HepG2 (cell line): ENCODE measurements at regions not wholly inside any gene's neighbourhood (a gene's known extent, or its start where the extent isn't known, plus 50 kb on each side); places are given as distances from the start of the nearest gene placed in this dataset.

Source experiments
- ATAC-seq: fragments of 200-7000 bp; cut with Tn5 transposase; 3 replicates; pipeline ENCODE4 v1.9.1; 2020; ENCODE audit warnings: mild to moderate bottlenecking, moderate library complexity
- BruUV-seq: library from RNA; stranded (reverse); fragments of 400-500 nt; replicated peaks from 2 replicates; lab custom pipeline; 2021; lab: Mats Ljungman, UMichigan
- CTCF ChIA-PET: fragments of 300-600 bp; formaldehyde crosslinking; extraction: SDS; loops from one replicate; lab custom pipeline; 2021; ENCODE audit warnings: low total read pairs, inconsistent platforms, low intra/inter-chr PET ratio; lab: Yijun Ruan, JAX
- POLR2A ChIA-PET: fragments of 350-600 bp; sonication (Branson Sonifier 250); formaldehyde crosslinking; loops from one replicate; lab custom pipeline; 2020; ENCODE audit warnings: antibody characterized with exemption, inconsistent platforms; lab: Yijun Ruan, JAX
- DNase-seq: peaks from one replicate; pipeline ENCODE4 v3.0.0-alpha.2; 2015; ENCODE audit warnings: low spot score
- FAIRE-seq: peaks from 3 replicates; lab custom pipeline; 2011; peaks lifted over from hg19 to GRCh38; lab: Jason Lieb, UNC
- H2AFZ ChIP-seq: one replicate; pipeline ENCODE4 v1.6.1; 2011; ENCODE audit warnings: low read length, inconsistent platforms
- H3K27ac ChIP-seq: fragments of 300-600 bp; 3 replicates; pipeline ENCODE4 v1.8.0; 2011; ENCODE audit warnings: mixed run types, mild to moderate bottlenecking, mixed read lengths, low read length, inconsistent platforms; ENCODE audit not compliant: insufficient read depth; ENCODE audit errors: extremely low read length
- H3K27me3 ChIP-seq, 2 experiments: fragments of 200-600 bp in 1 of 2; 2 replicates in 1 of 2; 3 replicates in 1 of 2; pipeline versions ENCODE4 v1.6.0 to v1.8.0; 2011; ENCODE audit warnings: low read length in 2 of 2, mild to moderate bottlenecking in 2 of 2, moderate library complexity in 2 of 2, inconsistent platforms in 1 of 2; ENCODE audit not compliant: insufficient read depth in 2 of 2, control insufficient read depth in 1 of 2
- H3K36me3 ChIP-seq, 2 experiments: fragments of 200-600 bp in 1 of 2; replicated peaks in 1 of 2; 2 replicates in 1 of 2; 3 replicates in 1 of 2; pipeline versions ENCODE4 v1.5.1 to v1.8.0; 2011; ENCODE audit warnings: low read length in 2 of 2, inconsistent platforms in 1 of 2; ENCODE audit not compliant: insufficient read depth in 2 of 2, control insufficient read depth in 1 of 2
- H3K4me1 ChIP-seq: 2 replicates; pipeline ENCODE4 v1.5.1; 2012; ENCODE audit warnings: low read length, inconsistent platforms; ENCODE audit not compliant: insufficient read depth
- H3K4me2 ChIP-seq: 2 replicates; pipeline ENCODE4 v1.6.0; 2011; ENCODE audit warnings: low read depth, low read length, inconsistent platforms
- H3K4me3 ChIP-seq, 3 experiments: fragments of 200-600 bp in 1 of 3; sonication (generic), shearing (Covaris generic) in 1 of 3; replicated peaks in 1 of 3; 2 replicates each; pipeline ENCODE4 v1.5.1; 2011 to 2016; ENCODE audit warnings: low read length in 3 of 3, inconsistent platforms in 2 of 3, low read depth in 2 of 3, mild to moderate bottlenecking in 2 of 3, control low read depth in 1 of 3, mixed read lengths in 1 of 3; ENCODE audit not compliant: insufficient read depth in 1 of 3
- H3K79me2 ChIP-seq: one replicate; pipeline ENCODE4 v1.6.1; 2011; ENCODE audit warnings: low read length, inconsistent platforms; ENCODE audit not compliant: insufficient read depth
- H3K9ac ChIP-seq: 2 replicates; pipeline ENCODE4 v1.6.0; 2011; ENCODE audit warnings: mild to moderate bottlenecking, low read depth, low read length, inconsistent platforms; ENCODE audit not compliant: insufficient read depth
- H3K9me3 ChIP-seq: 2 replicates; pipeline ENCODE4 v1.5.1; 2012; ENCODE audit warnings: mild to moderate bottlenecking, low read length
- H4K20me1 ChIP-seq: 2 replicates; pipeline ENCODE4 v1.6.0; 2011; ENCODE audit warnings: inconsistent platforms, mild to moderate bottlenecking, low read length, moderate library complexity; ENCODE audit not compliant: insufficient read depth
- CAMTA2 ChIP-seq: sonication (generic); formaldehyde crosslinking; IDR thresholded peaks from 2 replicates; pipeline ENCODE4 v1.4.0; 2020; ENCODE audit warnings: mild to moderate bottlenecking, missing genetic modification reagents, borderline replicate concordance
- CREBL2 ChIP-seq: sonication (generic); formaldehyde crosslinking; IDR thresholded peaks from 2 replicates; pipeline ENCODE4 v1.8.1; 2023; ENCODE audit warnings: missing genetic modification reagents, mild to moderate bottlenecking, borderline replicate concordance
- FOSL2 ChIP-seq: sonication (generic); formaldehyde crosslinking; IDR thresholded peaks from 2 replicates; pipeline ENCODE4 v1.4.0; 2020; ENCODE audit warnings: missing genetic modification reagents
- GTF3A ChIP-seq: sonication (generic); formaldehyde crosslinking; conservative IDR thresholded peaks from 2 replicates; pipeline ENCODE4 v1.4.0; 2020; ENCODE audit warnings: mild to moderate bottlenecking, missing genetic modification reagents
- JUN ChIP-seq: sonication (generic); formaldehyde crosslinking; IDR thresholded peaks from 2 replicates; pipeline ENCODE4 v1.4.0; 2020; ENCODE audit warnings: mild to moderate bottlenecking, missing genetic modification reagents
- MTF2 ChIP-seq: sonication (generic); formaldehyde crosslinking; IDR thresholded peaks from 2 replicates; pipeline ENCODE4 v1.5.0; 2020; ENCODE audit warnings: missing genetic modification reagents, borderline replicate concordance
- NFKBIZ ChIP-seq: IDR thresholded peaks from 2 replicates; pipeline ENCODE4 v1.6.1; 2018; ENCODE audit warnings: missing genetic modification reagents, missing compliant biosample characterization
- POLR2G ChIP-seq: fragments of 200-400 bp; formaldehyde crosslinking; IDR thresholded peaks from 2 replicates; pipeline ENCODE4 v1.6.1; 2018; ENCODE audit warnings: mild to moderate bottlenecking, low read depth, low read length, moderate library complexity
- RNF219 ChIP-seq: sonication (generic); formaldehyde crosslinking; IDR thresholded peaks from 2 replicates; pipeline ENCODE4 v1.5.0; 2020; ENCODE audit warnings: mild to moderate bottlenecking, missing genetic modification reagents
- SMYD3 ChIP-seq: sonication (generic); formaldehyde crosslinking; IDR thresholded peaks from 2 replicates; pipeline ENCODE4 v1.8.1; 2023; ENCODE audit warnings: mild to moderate bottlenecking, missing genetic modification reagents
- ZBTB21 ChIP-seq: sonication (generic); formaldehyde crosslinking; IDR thresholded peaks from 2 replicates; pipeline ENCODE4 v1.4.0; 2020; ENCODE audit warnings: missing genetic modification reagents
- ZBTB46 ChIP-seq: sonication (generic); formaldehyde crosslinking; IDR thresholded peaks from 2 replicates; pipeline ENCODE4 v1.4.0; 2020; ENCODE audit warnings: mild to moderate bottlenecking, missing genetic modification reagents, borderline replicate concordance
- ZNF17 ChIP-seq: sonication (generic); formaldehyde crosslinking; IDR thresholded peaks from 2 replicates; pipeline ENCODE4 v1.5.0; 2020; ENCODE audit warnings: mild to moderate bottlenecking, missing genetic modification reagents
- ZNF275 ChIP-seq: sonication (generic); formaldehyde crosslinking; IDR thresholded peaks from 2 replicates; pipeline ENCODE4 v1.8.0; 2022; ENCODE audit warnings: missing genetic modification reagents, mild to moderate bottlenecking, inconsistent platforms, borderline replicate concordance
- ZNF713 ChIP-seq: sonication (generic); formaldehyde crosslinking; IDR thresholded peaks from 2 replicates; pipeline ENCODE4 v1.4.0; 2020; ENCODE audit warnings: mild to moderate bottlenecking, missing genetic modification reagents
- ZNF879 ChIP-seq: sonication (generic); formaldehyde crosslinking; IDR thresholded peaks from 2 replicates; pipeline ENCODE4 v1.8.1; 2023; ENCODE audit warnings: missing genetic modification reagents
- in situ Hi-C: cut with HindIII; loops from 2 replicates; pipeline ENCODE4 v1.10.0; 2017; ENCODE audit warnings: low pct_unique_long_range_greater_than_20kb; ENCODE audit not compliant: extremely low pct_ligation_motif_present
- intact Hi-C: fragments of 100-400 bp; cut with micrococcal nuclease; formaldehyde crosslinking; loops from one replicate; pipeline ENCODE4 v1.10.0; 2022; ENCODE audit not compliant: unreplicated experiment

GRCh38 chr13:106138620-106139019 is 396.8 kb downstream of the EFNB2 start:
- CTCF ChIA-PET, result no interaction called here
- in situ Hi-C loops, result no loop called here
- ATAC-seq (no peak), DNase-seq (no peak), FAIRE-seq (no peak)
- no peaks in the 10 kb centered on the region for H3K27me3 ChIP-seq
- intact Hi-C loops, result no loop called here
- no peaks in the 10 kb centered on the region for H4K20me1 ChIP-seq
- no peaks in the 10 kb centered on the region for H3K79me2 ChIP-seq
- H3K4me3 ChIP-seq, result no peak overlapping the region
- no peak overlapping the region for H3K27ac ChIP-seq
- no peak for TF ChIP-seq ZNF17 (CRISPR knock-in tag)
- no peak for TF ChIP-seq JUN (CRISPR knock-in tag)
- TF ChIP-seq SMYD3 (CRISPR knock-in tag), result no peak
- no peak for TF ChIP-seq ZBTB21 (CRISPR knock-in tag)
- no peak for TF ChIP-seq MTF2 (CRISPR knock-in tag)
- no peak for TF ChIP-seq POLR2G
- TF ChIP-seq ZBTB46 (CRISPR knock-in tag), result no peak
- no peak for TF ChIP-seq NFKBIZ (CRISPR knock-in tag)
- no peak for TF ChIP-seq GTF3A (CRISPR knock-in tag)
- TF ChIP-seq RNF219, result no peak
- TF ChIP-seq CAMTA2 (CRISPR knock-in tag), result no peak
- no peak for TF ChIP-seq CREBL2 (CRISPR knock-in tag)
- TF ChIP-seq ZNF275, result no peak
- no peak for TF ChIP-seq ZNF879 (CRISPR knock-in tag)
- no peak for TF ChIP-seq ZNF713 (CRISPR knock-in tag)
- no peak for TF ChIP-seq FOSL2 (CRISPR knock-in tag)
- H3K4me2 ChIP-seq, result no peak overlapping the region
- H3K36me3 ChIP-seq, result no peaks in the 10 kb centered on the region
- no TSS peak for BruUV-seq
- H3K9ac ChIP-seq, result no peak overlapping the region
- POLR2A ChIA-PET, result no interaction called here
- no peaks in the 10 kb centered on the region for H3K4me1 ChIP-seq
- no peaks in the 10 kb centered on the region for H3K9me3 ChIP-seq
- H2AFZ ChIP-seq, result no peak overlapping the region
